OCI-LY7 (cell line): ENCODE measurements at regions not wholly inside any gene's neighbourhood (a gene's known extent, or its start where the extent isn't known, plus 50 kb on each side); places are given as distances from the start of the nearest gene placed in this dataset.

Experiments used
- BruUV-seq: library from RNA; stranded (reverse); fragments of 400-500 nt; replicated peaks from 2 replicates; lab custom pipeline; 2021; lab: Mats Ljungman, UMichigan
- CTCF ChIA-PET: fragments of 300-600 bp; sonication (Branson Sonifier 250); formaldehyde crosslinking; loops from one replicate; lab custom pipeline; 2022; ENCODE audit warnings: antibody characterized with exemption; ENCODE audit not compliant: unreplicated experiment; lab: Charles Lee
- POLR2A ChIA-PET: fragments of 300-600 bp; sonication (Branson Sonifier 250); formaldehyde crosslinking; loops from one replicate; lab custom pipeline; 2022; ENCODE audit warnings: antibody characterized with exemption; lab: Charles Lee
- DNase-seq: peaks from one replicate; pipeline ENCODE4 v3.0.0-alpha.2; 2015; ENCODE audit warnings: low spot score
- H2AFZ ChIP-seq: fragments of 200-600 bp; sonication (generic), shearing (Covaris generic); 2 replicates; pipeline ENCODE4 v1.6.1; 2014; ENCODE audit warnings: mild to moderate bottlenecking, antibody characterized with exemption, low read length, moderate library complexity
- H3K27ac ChIP-seq: fragments of 200-600 bp; sonication (generic); 2 replicates; pipeline ENCODE4 v1.5.1; 2014; ENCODE audit warnings: mixed run types, low read depth, mild to moderate bottlenecking, moderate library complexity, low read length, inconsistent platforms; ENCODE audit not compliant: poor library complexity, severe bottlenecking
- H3K36me3 ChIP-seq: fragments of 200-600 bp; sonication (generic); 2 replicates; pipeline ENCODE4 v1.6.1; 2014; ENCODE audit warnings: mild to moderate bottlenecking, antibody characterized with exemption, low read length, moderate library complexity, mixed read lengths; ENCODE audit not compliant: insufficient read depth
- H3K4me1 ChIP-seq: fragments of 200-600 bp; sonication (generic); 2 replicates; pipeline ENCODE4 v1.5.1; 2014; ENCODE audit warnings: mild to moderate bottlenecking, low read length; ENCODE audit not compliant: insufficient read depth, poor library complexity, severe bottlenecking
- H3K4me2 ChIP-seq: fragments of 200-600 bp; sonication (generic); 2 replicates; pipeline ENCODE4 v1.6.1; 2014; ENCODE audit warnings: mild to moderate bottlenecking, low read length
- H3K4me3 ChIP-seq: fragments of 200-600 bp; sonication (generic); 2 replicates; pipeline ENCODE4 v1.5.1; 2014; ENCODE audit warnings: mild to moderate bottlenecking, low read depth, low read length; ENCODE audit not compliant: poor library complexity, severe bottlenecking
- H3K79me2 ChIP-seq: fragments of 200-600 bp; sonication (generic); 2 replicates; pipeline ENCODE4 v1.6.1; 2016; ENCODE audit warnings: low read depth, mild to moderate bottlenecking, low read length, moderate library complexity, mixed read lengths; ENCODE audit not compliant: insufficient read depth
- H3K9me2 ChIP-seq: fragments of 200-600 bp; sonication (generic); 2 replicates; pipeline ENCODE4 v1.6.1; 2016; ENCODE audit warnings: mild to moderate bottlenecking, low read length, mixed read lengths; ENCODE audit not compliant: insufficient read depth
- H3K9me3 ChIP-seq: fragments of 200-600 bp; sonication (generic); 2 replicates; pipeline ENCODE4 v1.6.1; 2014; ENCODE audit warnings: mild to moderate bottlenecking, mixed run types, low read length, mixed read lengths
- H4K20me1 ChIP-seq: fragments of 200-600 bp; sonication (generic); 2 replicates; pipeline ENCODE4 v1.6.1; 2014; ENCODE audit warnings: mild to moderate bottlenecking, antibody characterized with exemption, low read length, moderate library complexity, mixed read lengths; ENCODE audit not compliant: insufficient read depth
- EZH2phosphoT487 ChIP-seq: fragments of 200-600 bp; sonication (generic); IDR thresholded peaks from 2 replicates; pipeline ENCODE4 v1.6.1; 2018; ENCODE audit warnings: low read depth, borderline replicate concordance, mild to moderate bottlenecking, mixed run types, antibody characterized with exemption, low read length, moderate library complexity, mixed read lengths
- intact Hi-C: fragments of 100-400 bp; cut with micrococcal nuclease; formaldehyde crosslinking; loops from one replicate; pipeline ENCODE4 v1.10.0; 2022; ENCODE audit not compliant: unreplicated experiment
- TF ChIP-seq, protein P1 (sequence below): fragments of 200-600 bp; sonication (generic); conservative IDR thresholded peaks from 2 replicates; pipeline ENCODE4 v1.5.1; 2014; ENCODE audit warnings: mild to moderate bottlenecking, antibody characterized with exemption, low read length, moderate library complexity, mixed read lengths

- no peak for DNase-seq
- Histone ChIP-seq H3K4me3 (no peak overlapping the region), H3K4me1 (no peaks in the 10 kb centered on the region), H3K4me2 (no peak overlapping the region), H2AFZ (no peak overlapping the region), H4K20me1 (no peaks in the 10 kb centered on the region), H3K9me3 (no peaks in the 10 kb centered on the region), H3K79me2 (no peaks in the 10 kb centered on the region), H3K36me3 (no peaks in the 10 kb centered on the region), H3K27ac (no peak overlapping the region), H3K9me2 (no peaks in the 10 kb centered on the region)
- no peak for TF ChIP-seq EZH2phosphoT487
- TF ChIP-seq, protein P1, sequence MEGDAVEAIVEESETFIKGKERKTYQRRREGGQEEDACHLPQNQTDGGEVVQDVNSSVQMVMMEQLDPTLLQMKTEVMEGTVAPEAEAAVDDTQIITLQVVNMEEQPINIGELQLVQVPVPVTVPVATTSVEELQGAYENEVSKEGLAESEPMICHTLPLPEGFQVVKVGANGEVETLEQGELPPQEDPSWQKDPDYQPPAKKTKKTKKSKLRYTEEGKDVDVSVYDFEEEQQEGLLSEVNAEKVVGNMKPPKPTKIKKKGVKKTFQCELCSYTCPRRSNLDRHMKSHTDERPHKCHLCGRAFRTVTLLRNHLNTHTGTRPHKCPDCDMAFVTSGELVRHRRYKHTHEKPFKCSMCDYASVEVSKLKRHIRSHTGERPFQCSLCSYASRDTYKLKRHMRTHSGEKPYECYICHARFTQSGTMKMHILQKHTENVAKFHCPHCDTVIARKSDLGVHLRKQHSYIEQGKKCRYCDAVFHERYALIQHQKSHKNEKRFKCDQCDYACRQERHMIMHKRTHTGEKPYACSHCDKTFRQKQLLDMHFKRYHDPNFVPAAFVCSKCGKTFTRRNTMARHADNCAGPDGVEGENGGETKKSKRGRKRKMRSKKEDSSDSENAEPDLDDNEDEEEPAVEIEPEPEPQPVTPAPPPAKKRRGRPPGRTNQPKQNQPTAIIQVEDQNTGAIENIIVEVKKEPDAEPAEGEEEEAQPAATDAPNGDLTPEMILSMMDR: no peak
- POLR2A ChIA-PET: no interaction called here
- intact Hi-C loops: no loop called here
- CTCF ChIA-PET: no interaction called here
- no TSS peak for BruUV-seq
These were observed 324.7 kb downstream of the C4orf33 start for GRCh38 chr4:129420637-129421036.

GRCh38 chr4:129422277-129422676 lies 326.3 kb downstream of the C4orf33 start:
- no peaks in the 10 kb centered on the region for H3K4me1 ChIP-seq
- no peaks in the 10 kb centered on the region for H3K9me2 ChIP-seq
- CTCF ChIA-PET: no interaction called here
- no peak for DNase-seq
- intact Hi-C loops: no loop called here
- no peak overlapping the region for H2AFZ ChIP-seq
- H4K20me1 ChIP-seq: no peaks in the 10 kb centered on the region
- no peaks in the 10 kb centered on the region for H3K79me2 ChIP-seq
- BruUV-seq: no TSS peak
- TF ChIP-seq, protein P1: no peak
- no peak for TF ChIP-seq EZH2phosphoT487
- no peak overlapping the region for H3K4me3 ChIP-seq
- H3K9me3 ChIP-seq: no peaks in the 10 kb centered on the region
- no peak overlapping the region for H3K4me2 ChIP-seq
- H3K36me3 ChIP-seq: no peaks in the 10 kb centered on the region
- no peak overlapping the region for H3K27ac ChIP-seq
- POLR2A ChIA-PET: interaction anchor here (0.6 kb wide), 1 partner anchor 113 kb away, joined by 3 read pairs; no protein-coding TSS in a partner anchor

GRCh38 chr4:129428454-129428853 lies 332.5 kb downstream of the C4orf33 start:
- ChIA-PET POLR2A (no interaction called here), CTCF (no interaction called here)
- intact Hi-C loops: no loop called here
- TF ChIP-seq EZH2phosphoT487: no peak
- TF ChIP-seq, protein P1: no peak
- no peaks in the 10 kb centered on the region for H3K36me3 ChIP-seq
- DNase-seq: no peak
- no peaks in the 10 kb centered on the region for H3K4me1 ChIP-seq
- no peaks in the 10 kb centered on the region for H4K20me1 ChIP-seq
- H2AFZ ChIP-seq: no peak overlapping the region
- no peaks in the 10 kb centered on the region for H3K9me2 ChIP-seq
- no peaks in the 10 kb centered on the region for H3K9me3 ChIP-seq
- no peaks in the 10 kb centered on the region for H3K79me2 ChIP-seq
- H3K4me3 ChIP-seq: no peak overlapping the region
- H3K4me2 ChIP-seq: no peak overlapping the region
- BruUV-seq: no TSS peak
- no peak overlapping the region for H3K27ac ChIP-seq
